HCT116 (cell line): ENCODE measurements at regions not wholly inside any gene's neighbourhood (a gene's known extent, or its start where the extent isn't known, plus 50 kb on each side); places are given as distances from the start of the nearest gene placed in this dataset.

Experiments used
- ATAC-seq: fragments of 200-7000 bp; cut with Tn5 transposase; 2 replicates; pipeline ENCODE4 v1.9.1; 2020; ENCODE audit warnings: mild to moderate bottlenecking, moderate library complexity
- BruUV-seq: library from RNA; stranded (reverse); fragments of 400-500 nt; replicated peaks from 2 replicates; lab custom pipeline; 2021; lab: Mats Ljungman, UMichigan
- CTCF ChIA-PET: fragments of 300-600 bp; sonication (Branson Sonifier 250); formaldehyde crosslinking; loops from one replicate; lab custom pipeline; 2021; ENCODE audit warnings: antibody characterized with exemption; lab: Charles Lee
- POLR2A ChIA-PET: fragments of 300-600, 350-600 bp; sonication (Branson Sonifier 250); formaldehyde crosslinking; loops from one replicate; lab custom pipeline; 2021; ENCODE audit warnings: antibody characterized with exemption; lab: Charles Lee
- RAD21 ChIA-PET, 2 experiments: fragments of 300-600 bp; sonication (Branson Sonifier 250); formaldehyde crosslinking; loops; one replicate each; lab custom pipeline; 2023; ENCODE audit warnings: low total read pairs in 2 of 2; ENCODE audit not compliant: uncharacterized antibody in 2 of 2, unreplicated experiment in 2 of 2, low non-redundant PET in 1 of 2; lab: Charles Lee
- DNase-seq: peaks from one replicate; pipeline ENCODE4 v3.0.0-alpha.2; 2010; ENCODE audit warnings: low read depth, low spot score
- H2AFZ ChIP-seq: fragments of 200-600 bp; shearing (Covaris generic), sonication (generic); 2 replicates; pipeline ENCODE4 v1.6.1; 2017; ENCODE audit warnings: low read depth, mixed run types, mixed read lengths, antibody characterized with exemption, low read length; ENCODE audit not compliant: poor library complexity, severe bottlenecking
- H3K27ac ChIP-seq: 2 replicates; pipeline ENCODE4 v1.5.1; 2012; ENCODE audit warnings: low read depth, low read length
- H3K27me3 ChIP-seq: fragments of 200-600 bp; sonication (generic); 2 replicates; pipeline ENCODE4 v1.6.1; 2016; ENCODE audit warnings: mixed run types, low read length, mixed read lengths; ENCODE audit not compliant: insufficient read depth
- H3K36me3 ChIP-seq, 2 experiments: fragments of 200-500 bp in 1 of 2; fragments of 200-600 bp in 1 of 2; sonication (Bioruptor generic) in 1 of 2; sonication (generic) in 1 of 2; 2 replicates each; pipeline versions ENCODE4 v1.5.1 to v1.6.1; 2014 to 2016; ENCODE audit warnings: low read length in 2 of 2, inconsistent platforms in 1 of 2, mixed read lengths in 1 of 2, mixed run types in 1 of 2; ENCODE audit not compliant: insufficient read depth in 2 of 2, control insufficient read depth in 1 of 2
- H3K4me1 ChIP-seq, 2 experiments: fragments of 200-600 bp in 1 of 2; sonication (generic) in 1 of 2; 2 replicates each; pipeline versions ENCODE4 v1.5.1 to v1.6.1; 2012 to 2017; ENCODE audit warnings: low read length in 2 of 2, inconsistent platforms in 1 of 2, mild to moderate bottlenecking in 1 of 2, mixed read lengths in 1 of 2, mixed run types in 1 of 2, moderate library complexity in 1 of 2; ENCODE audit not compliant: insufficient read depth in 2 of 2, control insufficient read depth in 1 of 2
- H3K4me2 ChIP-seq: fragments of 200-600 bp; sonication (generic); 2 replicates; pipeline ENCODE4 v1.6.1; 2017; ENCODE audit warnings: mixed run types, low read length, mixed read lengths
- H3K4me3 ChIP-seq, 2 experiments: fragments of 200-600 bp in 1 of 2; sonication (generic) in 1 of 2; replicated peaks in 1 of 2; 2 replicates each; pipeline ENCODE4 v1.5.1; 2011 to 2016; ENCODE audit warnings: low read length in 2 of 2, control low read depth in 1 of 2, low read depth in 1 of 2, mild to moderate bottlenecking in 1 of 2, mixed read lengths in 1 of 2, mixed run types in 1 of 2
- H3K79me2 ChIP-seq: fragments of 200-600 bp; sonication (generic); 2 replicates; pipeline ENCODE4 v1.6.1; 2017; ENCODE audit warnings: mild to moderate bottlenecking, mixed run types, low read length, moderate library complexity, mixed read lengths; ENCODE audit not compliant: insufficient read depth
- H3K9ac ChIP-seq: fragments of 200-600 bp; sonication (generic); 2 replicates; pipeline ENCODE4 v1.6.1; 2016; ENCODE audit warnings: low read length, mixed read lengths
- H3K9me2 ChIP-seq: fragments of 200-600 bp; sonication (generic), shearing (Covaris generic); 2 replicates; pipeline ENCODE4 v1.6.1; 2017; ENCODE audit warnings: mixed run types, mild to moderate bottlenecking, moderate library complexity; ENCODE audit not compliant: insufficient read depth
- H3K9me3 ChIP-seq, 2 experiments: fragments of 200-500 bp in 1 of 2; fragments of 200-600 bp in 1 of 2; sonication (Bioruptor generic) in 1 of 2; sonication (generic) in 1 of 2; 2 replicates each; pipeline ENCODE4 v1.6.1; 2014 to 2017; ENCODE audit warnings: low read length in 2 of 2, mixed read lengths in 2 of 2, inconsistent platforms in 1 of 2, low read depth in 1 of 2, mild to moderate bottlenecking in 1 of 2, mixed run types in 1 of 2, moderate library complexity in 1 of 2; ENCODE audit not compliant: control insufficient read depth in 1 of 2, insufficient read depth in 1 of 2
- H4K20me1 ChIP-seq: fragments of 200-600 bp; sonication (generic), shearing (Covaris generic); 2 replicates; pipeline ENCODE4 v1.6.1; 2017; ENCODE audit warnings: mixed run types, mild to moderate bottlenecking, moderate library complexity; ENCODE audit not compliant: insufficient read depth
- CEBPB ChIP-seq: IDR thresholded peaks from 2 replicates; pipeline ENCODE4 v1.6.1; 2012; ENCODE audit warnings: low read depth
- EGR1 ChIP-seq: IDR thresholded peaks from 2 replicates; pipeline ENCODE4 v1.6.1; 2012; ENCODE audit warnings: low read depth
- ELF1 ChIP-seq: IDR thresholded peaks from 2 replicates; pipeline ENCODE4 v1.6.1; 2012; ENCODE audit warnings: low read depth, borderline replicate concordance
- FOSL1 ChIP-seq: IDR thresholded peaks from 2 replicates; pipeline ENCODE4 v1.6.1; 2012; ENCODE audit warnings: low read depth
- POLR2A ChIP-seq: IDR thresholded peaks from 2 replicates; pipeline ENCODE4 v1.7.0; 2011; ENCODE audit warnings: borderline replicate concordance; ENCODE audit not compliant: insufficient read depth, insufficient read length; ENCODE audit errors: extremely low read depth
- SIN3A ChIP-seq: IDR thresholded peaks from 2 replicates; pipeline ENCODE4 v1.6.1; 2012; ENCODE audit warnings: low read depth
- SP1 ChIP-seq: IDR thresholded peaks from 2 replicates; pipeline ENCODE4 v1.6.1; 2012; ENCODE audit warnings: low read depth
- SRF ChIP-seq: IDR thresholded peaks from 2 replicates; pipeline ENCODE4 v1.6.1; 2012; ENCODE audit warnings: low read depth
- TCF7L2 ChIP-seq: IDR thresholded peaks from 2 replicates; pipeline ENCODE4 v1.7.0; 2011; ENCODE audit warnings: borderline replicate concordance, inconsistent platforms; ENCODE audit not compliant: insufficient read depth, insufficient read length; ENCODE audit errors: extremely low read depth
- YY1 ChIP-seq: IDR thresholded peaks from 2 replicates; pipeline ENCODE4 v1.6.1; 2011; ENCODE audit warnings: low read length, low read depth, moderate library complexity, mild to moderate bottlenecking; ENCODE audit not compliant: insufficient replicate concordance; ENCODE audit errors: extremely low read depth
- intact Hi-C: fragments of 100-400 bp; cut with micrococcal nuclease; formaldehyde crosslinking; loops from 2 replicates; pipeline ENCODE4 v1.10.0; 2022
- TF ChIP-seq, protein P1 (sequence below), 3 experiments: fragments of 200-600 bp in 1 of 3; sonication (generic) in 1 of 3; IDR thresholded peaks in 2 of 3; conservative IDR thresholded peaks in 1 of 3; 2 replicates each; pipeline ENCODE4 v1.5.1; 2012 to 2017; ENCODE audit warnings: low read depth in 2 of 3, low read length in 2 of 3, antibody characterized with exemption in 1 of 3, borderline replicate concordance in 1 of 3, control low read depth in 1 of 3, mild to moderate bottlenecking in 1 of 3, mixed read lengths in 1 of 3, mixed run types in 1 of 3, moderate library complexity in 1 of 3; ENCODE audit not compliant: insufficient read depth in 1 of 3
- TF ChIP-seq, protein P2 (sequence below): IDR thresholded peaks from 2 replicates; pipeline ENCODE4 v1.6.1; 2012
- TF ChIP-seq, protein P3 (sequence below): IDR thresholded peaks from 2 replicates; pipeline ENCODE4 v1.6.1; 2012; ENCODE audit warnings: low read depth

DNA sequence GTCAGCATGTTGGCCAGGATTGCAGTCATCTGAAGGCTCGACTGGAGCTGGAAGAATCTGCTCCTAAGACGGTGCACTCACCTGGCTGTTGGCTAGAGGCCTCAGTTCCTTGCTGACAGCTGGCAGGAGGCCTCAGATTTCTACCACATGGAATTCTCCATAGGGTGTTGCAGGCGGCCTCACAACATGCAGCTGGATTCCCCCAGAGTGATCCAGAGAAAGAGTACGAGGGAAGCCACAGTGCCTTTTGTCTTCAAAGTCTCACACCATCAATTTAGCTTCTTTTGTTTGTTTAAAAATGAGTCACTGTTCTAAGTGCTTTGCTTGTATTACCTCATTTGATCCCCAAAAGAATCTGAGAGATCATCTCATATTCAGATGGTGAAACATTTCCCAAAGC lies 65.5 kb upstream of the FYN start (continued):
- TF ChIP-seq, protein P1, sequence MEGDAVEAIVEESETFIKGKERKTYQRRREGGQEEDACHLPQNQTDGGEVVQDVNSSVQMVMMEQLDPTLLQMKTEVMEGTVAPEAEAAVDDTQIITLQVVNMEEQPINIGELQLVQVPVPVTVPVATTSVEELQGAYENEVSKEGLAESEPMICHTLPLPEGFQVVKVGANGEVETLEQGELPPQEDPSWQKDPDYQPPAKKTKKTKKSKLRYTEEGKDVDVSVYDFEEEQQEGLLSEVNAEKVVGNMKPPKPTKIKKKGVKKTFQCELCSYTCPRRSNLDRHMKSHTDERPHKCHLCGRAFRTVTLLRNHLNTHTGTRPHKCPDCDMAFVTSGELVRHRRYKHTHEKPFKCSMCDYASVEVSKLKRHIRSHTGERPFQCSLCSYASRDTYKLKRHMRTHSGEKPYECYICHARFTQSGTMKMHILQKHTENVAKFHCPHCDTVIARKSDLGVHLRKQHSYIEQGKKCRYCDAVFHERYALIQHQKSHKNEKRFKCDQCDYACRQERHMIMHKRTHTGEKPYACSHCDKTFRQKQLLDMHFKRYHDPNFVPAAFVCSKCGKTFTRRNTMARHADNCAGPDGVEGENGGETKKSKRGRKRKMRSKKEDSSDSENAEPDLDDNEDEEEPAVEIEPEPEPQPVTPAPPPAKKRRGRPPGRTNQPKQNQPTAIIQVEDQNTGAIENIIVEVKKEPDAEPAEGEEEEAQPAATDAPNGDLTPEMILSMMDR (IDR thresholded peaks at IDR 0.05 in 2 of 3, conservative IDR thresholded peaks at IDR 0.05 in 1 of 3; ENCODE audit: borderline replicate concordance in 1 of 3, insufficient read depth in 1 of 3, low read depth in 2 of 3, low read length in 2 of 3), result no peak
- no peak for TF ChIP-seq FOSL1
- TF ChIP-seq SRF, result no peak
- TF ChIP-seq ELF1, result no peak
- TF ChIP-seq, protein P2, sequence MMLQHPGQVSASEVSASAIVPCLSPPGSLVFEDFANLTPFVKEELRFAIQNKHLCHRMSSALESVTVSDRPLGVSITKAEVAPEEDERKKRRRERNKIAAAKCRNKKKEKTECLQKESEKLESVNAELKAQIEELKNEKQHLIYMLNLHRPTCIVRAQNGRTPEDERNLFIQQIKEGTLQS, result no peak
- TF ChIP-seq, protein P3, sequence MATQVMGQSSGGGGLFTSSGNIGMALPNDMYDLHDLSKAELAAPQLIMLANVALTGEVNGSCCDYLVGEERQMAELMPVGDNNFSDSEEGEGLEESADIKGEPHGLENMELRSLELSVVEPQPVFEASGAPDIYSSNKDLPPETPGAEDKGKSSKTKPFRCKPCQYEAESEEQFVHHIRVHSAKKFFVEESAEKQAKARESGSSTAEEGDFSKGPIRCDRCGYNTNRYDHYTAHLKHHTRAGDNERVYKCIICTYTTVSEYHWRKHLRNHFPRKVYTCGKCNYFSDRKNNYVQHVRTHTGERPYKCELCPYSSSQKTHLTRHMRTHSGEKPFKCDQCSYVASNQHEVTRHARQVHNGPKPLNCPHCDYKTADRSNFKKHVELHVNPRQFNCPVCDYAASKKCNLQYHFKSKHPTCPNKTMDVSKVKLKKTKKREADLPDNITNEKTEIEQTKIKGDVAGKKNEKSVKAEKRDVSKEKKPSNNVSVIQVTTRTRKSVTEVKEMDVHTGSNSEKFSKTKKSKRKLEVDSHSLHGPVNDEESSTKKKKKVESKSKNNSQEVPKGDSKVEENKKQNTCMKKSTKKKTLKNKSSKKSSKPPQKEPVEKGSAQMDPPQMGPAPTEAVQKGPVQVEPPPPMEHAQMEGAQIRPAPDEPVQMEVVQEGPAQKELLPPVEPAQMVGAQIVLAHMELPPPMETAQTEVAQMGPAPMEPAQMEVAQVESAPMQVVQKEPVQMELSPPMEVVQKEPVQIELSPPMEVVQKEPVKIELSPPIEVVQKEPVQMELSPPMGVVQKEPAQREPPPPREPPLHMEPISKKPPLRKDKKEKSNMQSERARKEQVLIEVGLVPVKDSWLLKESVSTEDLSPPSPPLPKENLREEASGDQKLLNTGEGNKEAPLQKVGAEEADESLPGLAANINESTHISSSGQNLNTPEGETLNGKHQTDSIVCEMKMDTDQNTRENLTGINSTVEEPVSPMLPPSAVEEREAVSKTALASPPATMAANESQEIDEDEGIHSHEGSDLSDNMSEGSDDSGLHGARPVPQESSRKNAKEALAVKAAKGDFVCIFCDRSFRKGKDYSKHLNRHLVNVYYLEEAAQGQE, result no peak
- TF ChIP-seq CEBPB, result no peak

DNA sequence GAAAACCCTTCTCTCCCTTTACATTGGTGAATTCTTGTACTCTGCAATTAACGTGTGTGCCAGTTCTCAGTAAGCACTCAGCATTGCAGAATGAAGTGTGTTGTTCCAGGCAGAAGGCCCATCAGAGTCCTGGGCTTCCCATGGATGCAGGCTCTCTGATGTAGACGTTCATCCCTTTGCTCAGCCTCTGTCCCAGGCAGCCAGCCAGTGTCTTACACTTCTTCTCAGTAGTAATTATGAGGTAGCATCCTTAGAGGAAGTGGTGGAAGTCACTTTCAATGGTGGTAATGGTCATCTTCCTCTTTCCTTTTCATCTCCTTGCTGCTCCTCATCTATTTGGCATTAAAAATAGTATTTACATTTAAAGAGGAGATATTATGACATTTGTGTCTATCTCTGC lies 66.7 kb upstream of the FYN start:
- Histone ChIP-seq H3K27ac (no peak overlapping the region), H3K79me2 (no peaks in the 10 kb centered on the region), H3K4me3 (no peak overlapping the region), H3K9me3 (no peaks in the 10 kb centered on the region), H3K27me3 (no peaks in the 10 kb centered on the region), H3K4me2 (no peak overlapping the region), H3K9ac (no peak overlapping the region), H3K36me3 (no peaks in the 10 kb centered on the region), H3K9me2 (no peaks in the 10 kb centered on the region), H3K4me1 (peaks cover 5 to 6% of the 10 kb centered on the region in 2 experiments; a peak in 2 of 4 replicates), H4K20me1 (no peaks in the 10 kb centered on the region), H2AFZ (no peak overlapping the region)
- ATAC-seq (no peak), DNase-seq (no peak)
- POLR2A ChIA-PET, result no interaction called here
- RAD21 ChIA-PET, result no interaction called here
- intact Hi-C loops, result no loop called here
- BruUV-seq, result no TSS peak
- CTCF ChIA-PET, result no interaction called here
- no peak for TF ChIP-seq SRF
- TF ChIP-seq POLR2A, result no peak
- no peak for TF ChIP-seq EGR1
- TF ChIP-seq, protein P3, result no peak
- TF ChIP-seq CEBPB, result no peak
- TF ChIP-seq YY1, result no peak
- TF ChIP-seq ELF1, result no peak
- TF ChIP-seq SP1, result no peak
- no peak for TF ChIP-seq FOSL1
- TF ChIP-seq TCF7L2, result no peak
- TF ChIP-seq SIN3A, result no peak
